Right atrium auricular region (tissue), 2 donors: ENCODE measurements at regions not wholly inside any gene's neighbourhood (a gene's known extent, or its start where the extent isn't known, plus 50 kb on each side); places are given as distances from the start of the nearest gene placed in this dataset.

Source experiments
- DNase-seq: peaks from one replicate; pipeline ENCODE4 v3.0.0-alpha.2; 2019; ENCODE audit warnings: low spot score
- H3K27ac ChIP-seq, 2 donors: fragments of 200-600 bp; sonication (generic); 1 replicate in 1 of 2; 2 replicates in 1 of 2; pipeline ENCODE4 v1.5.1; 2016 to 2019
- H3K27me3 ChIP-seq, 2 donors: fragments of 200-600 bp; sonication (generic); one replicate each; pipeline versions ENCODE4 v1.5.1 to v1.6.0; 2017 to 2019
- H3K36me3 ChIP-seq: fragments of 200-600 bp; sonication (generic); one replicate; pipeline ENCODE4 v1.5.1; 2016
- H3K4me1 ChIP-seq, 2 donors: fragments of 200-600 bp; sonication (generic); one replicate each; pipeline versions ENCODE4 v1.5.1 to v1.6.0; 2017 to 2019
- H3K4me3 ChIP-seq, 2 donors: fragments of 200-600 bp; sonication (generic); 1 replicate in 1 of 2; 2 replicates in 1 of 2; pipeline ENCODE4 v1.5.1; 2017 to 2019; ENCODE audit warnings: mild to moderate bottlenecking in 1 of 2, moderate library complexity in 1 of 2
- H3K9me3 ChIP-seq, 2 donors: fragments of 200-600 bp; sonication (generic); one replicate each; pipeline ENCODE4 v1.5.1; 2019
- CTCF ChIP-seq, 2 donors: fragments of 200-600 bp; sonication (generic); IDR thresholded peaks; one replicate each; pipeline ENCODE4 v1.5.1; 2019; ENCODE audit warnings: antibody characterized with exemption in 2 of 2

GRCh38 chr1:208461680-208462079 lies 217.5 kb upstream of the PLXNA2 start:
- Histone ChIP-seq H3K4me3 (no peak overlapping the region), H3K36me3 (no peaks in the 10 kb centered on the region), H3K9me3 (no peaks in the 10 kb centered on the region), H3K27me3 (no peaks in the 10 kb centered on the region), H3K27ac (no peak overlapping the region), H3K4me1 (no peaks in the 10 kb centered on the region)
- DNase-seq: no peak
- no peak for TF ChIP-seq CTCF (IDR thresholded peaks at IDR 0.05)

- H3K9me3 ChIP-seq: no peaks in the 10 kb centered on the region
- TF ChIP-seq CTCF (IDR thresholded peaks at IDR 0.05): no peak
- no peaks in the 10 kb centered on the region for H3K27me3 ChIP-seq
- H3K36me3 ChIP-seq: no peaks in the 10 kb centered on the region
- no peak for DNase-seq
- H3K4me1 ChIP-seq: no peaks in the 10 kb centered on the region
- no peak overlapping the region for H3K4me3 ChIP-seq
- no peak overlapping the region for H3K27ac ChIP-seq
Observed at GRCh38 chr1:208462761-208463160, 218.6 kb upstream of the PLXNA2 start.

DNA sequence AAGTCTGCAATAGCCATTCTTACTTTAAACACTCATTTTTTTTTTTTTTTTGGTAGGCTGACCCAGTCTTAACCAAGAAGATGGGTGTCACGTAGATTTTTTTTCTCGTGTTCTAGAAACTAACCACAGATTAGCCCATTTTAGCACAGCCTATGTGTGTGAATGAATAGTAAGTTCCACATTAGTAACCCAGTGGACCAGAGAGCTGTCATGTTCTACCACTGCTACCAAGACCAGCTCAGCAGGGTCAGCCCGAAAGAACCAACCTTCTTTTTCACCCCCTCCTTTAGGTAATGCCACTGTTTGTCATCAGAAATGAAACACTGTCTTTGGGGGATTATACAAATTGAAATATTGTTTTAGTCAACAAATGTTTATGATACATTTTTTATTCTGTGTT lies 221.1 kb upstream of the PLXNA2 start:
- Histone ChIP-seq H3K9me3 (no peaks in the 10 kb centered on the region), H3K36me3 (no peaks in the 10 kb centered on the region), H3K4me1 (no peaks in the 10 kb centered on the region), H3K4me3 (no peak overlapping the region), H3K27me3 (no peaks in the 10 kb centered on the region), H3K27ac (no peak overlapping the region)
- TF ChIP-seq CTCF (IDR thresholded peaks at IDR 0.05): no peak
- DNase-seq: no peak

GRCh38 chr1:208465786-208466590 lies 221.8 kb upstream of the PLXNA2 start:
- Histone ChIP-seq H3K36me3 (no peaks in the 10 kb centered on the region), H3K27me3 (no peaks in the 10 kb centered on the region), H3K27ac (no peak overlapping the region), H3K4me1 (no peaks in the 10 kb centered on the region), H3K4me3 (no peak overlapping the region), H3K9me3 (no peaks in the 10 kb centered on the region)
- no peak for DNase-seq
- TF ChIP-seq CTCF (IDR thresholded peaks at IDR 0.05): no peak

GRCh38 chr1:208467151-208467780 lies 223.1 kb upstream of the PLXNA2 start:
- Histone ChIP-seq H3K9me3 (no peaks in the 10 kb centered on the region), H3K4me1 (no peaks in the 10 kb centered on the region), H3K36me3 (no peaks in the 10 kb centered on the region), H3K27me3 (no peaks in the 10 kb centered on the region), H3K27ac (no peak overlapping the region), H3K4me3 (no peak overlapping the region)
- no peak for DNase-seq
- no peak for TF ChIP-seq CTCF (IDR thresholded peaks at IDR 0.05)
